CD4-positive, alpha-beta T cell (primary cell): ENCODE measurements at regions not wholly inside any gene's neighbourhood (a gene's known extent, or its start where the extent isn't known, plus 50 kb on each side); places are given as distances from the start of the nearest gene placed in this dataset.

Experiments
- ATAC-seq: fragments of 200-7000 bp; cut with Tn5 transposase; one replicate; pipeline ENCODE4 v1.10.0; 2022; ENCODE audit warnings: mild to moderate bottlenecking; ENCODE audit not compliant: poor library complexity
- CTCF ChIA-PET: fragments of 350-600 bp; sonication (Branson Sonifier 250); formaldehyde crosslinking; loops from one replicate; lab custom pipeline; 2021; ENCODE audit warnings: antibody characterized with exemption, inconsistent platforms; lab: Charles Lee
- POLR2A ChIA-PET: fragments of 350-600 bp; sonication (Branson Sonifier 250); formaldehyde crosslinking; loops from one replicate; lab custom pipeline; 2021; ENCODE audit warnings: antibody characterized with exemption, inconsistent platforms; lab: Charles Lee
- DNase-seq, 14 experiments: peaks; one replicate each; pipeline ENCODE4 v3.0.0-alpha.2; 2013 to 2020; ENCODE audit warnings: mixed read lengths in 2 of 14
- H3K27ac ChIP-seq, 2 donors: one replicate each; pipeline versions ENCODE4 v1.5.1 to v1.7.0; 2013; ENCODE audit warnings: low read length in 2 of 2, low read depth in 1 of 2, mild to moderate bottlenecking in 1 of 2
- H3K27me3 ChIP-seq, 2 experiments: 1 replicate in 1 of 2; 2 replicates in 1 of 2; pipeline versions ENCODE4 v1.6.1 to v1.7.0; 2013; ENCODE audit warnings: low read length in 2 of 2, control low read depth in 1 of 2, mild to moderate bottlenecking in 1 of 2, moderate library complexity in 1 of 2; ENCODE audit not compliant: insufficient read depth in 2 of 2, control insufficient read depth in 1 of 2
- H3K36me3 ChIP-seq: one replicate; pipeline ENCODE4 v1.6.1; 2013; ENCODE audit warnings: low read length, control low read depth; ENCODE audit not compliant: insufficient read depth
- H3K4me1 ChIP-seq: one replicate; pipeline ENCODE4 v1.6.1; 2013; ENCODE audit warnings: low read length, control low read depth; ENCODE audit not compliant: insufficient read depth
- H3K4me3 ChIP-seq: one replicate; pipeline ENCODE4 v1.5.1; 2013; ENCODE audit warnings: mild to moderate bottlenecking, low read length, moderate library complexity
- H3K9me3 ChIP-seq, 2 experiments: 1 replicate in 1 of 2; 2 replicates in 1 of 2; pipeline versions ENCODE4 v1.6.1 to v1.7.0; 2013; ENCODE audit warnings: low read length in 2 of 2, mild to moderate bottlenecking in 2 of 2, control low read depth in 1 of 2, moderate library complexity in 1 of 2; ENCODE audit not compliant: control insufficient read depth in 1 of 2, insufficient read depth in 1 of 2
- H3K27ac Mint-ChIP-seq: one replicate; pipeline ENCODE4 v1.8.0; 2020; ENCODE audit warnings: mixed read lengths
- H3K27me3 Mint-ChIP-seq: one replicate; pipeline ENCODE4 v1.8.0; 2021; ENCODE audit warnings: mixed read lengths
- H3K36me3 Mint-ChIP-seq: one replicate; pipeline ENCODE4 v1.8.0; 2021; ENCODE audit warnings: low read depth, mixed read lengths
- H3K4me1 Mint-ChIP-seq: one replicate; pipeline ENCODE4 v1.8.0; 2021; ENCODE audit warnings: low read depth, mixed read lengths
- H3K4me3 Mint-ChIP-seq: one replicate; pipeline ENCODE4 v1.8.0; 2020; ENCODE audit warnings: mild to moderate bottlenecking, mixed read lengths
- H3K9me3 Mint-ChIP-seq: one replicate; pipeline ENCODE4 v1.8.0; 2020; ENCODE audit warnings: mixed read lengths
- intact Hi-C, 2 experiments: fragments of 100-400 bp; cut with DNase I in 1 of 2; cut with micrococcal nuclease in 1 of 2; formaldehyde crosslinking; loops; one replicate each; pipeline versions ENCODE4 v1.15.1 to v1.9.0; 2023 to 2025; cut with DNase I, micrococcal nuclease
- TF ChIP-seq, protein P1 (sequence below): fragments of 200-600 bp; IDR thresholded peaks from one replicate; pipeline ENCODE4 v1.8.0; 2022; ENCODE audit warnings: antibody characterized with exemption, mild to moderate bottlenecking

DNA sequence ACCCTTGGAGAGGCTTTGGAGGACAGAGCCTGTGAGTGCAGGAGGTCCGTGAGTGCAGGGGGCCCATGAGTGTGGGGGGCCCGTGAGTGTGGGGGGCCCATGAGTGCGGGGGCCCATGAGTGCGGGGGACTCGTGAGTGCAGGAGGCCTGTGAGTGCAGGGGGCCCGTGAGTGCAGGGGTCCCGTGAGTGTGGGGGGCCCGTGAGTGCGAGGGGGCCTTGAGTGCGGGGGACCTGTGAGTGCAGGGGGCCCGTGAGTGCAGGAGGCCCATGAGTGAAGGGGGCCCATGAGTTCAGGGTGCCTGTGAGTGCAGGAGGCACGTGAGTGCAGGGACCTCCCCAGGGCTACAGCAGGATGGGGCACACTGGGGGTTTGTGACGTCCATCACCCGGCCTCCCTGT, 108.3 kb upstream of the TTC34 start:
- no peak for ATAC-seq
- Mint-ChIP-seq H3K36me3 (no peaks in the 10 kb centered on the region), H3K27ac (no peak overlapping the region), H3K4me3 (no peak overlapping the region), H3K27me3 (no peaks in the 10 kb centered on the region), H3K4me1 (no peaks in the 10 kb centered on the region), H3K9me3 (no peaks in the 10 kb centered on the region)
- Histone ChIP-seq H3K27me3 (no peaks in the 10 kb centered on the region), H3K4me1 (no peaks in the 10 kb centered on the region), H3K36me3 (no peaks in the 10 kb centered on the region), H3K27ac (no peak overlapping the region), H3K4me3 (no peak overlapping the region), H3K9me3 (no peaks in the 10 kb centered on the region)
- ChIA-PET POLR2A (no interaction called here), CTCF (no interaction called here)
- TF ChIP-seq, protein P1, sequence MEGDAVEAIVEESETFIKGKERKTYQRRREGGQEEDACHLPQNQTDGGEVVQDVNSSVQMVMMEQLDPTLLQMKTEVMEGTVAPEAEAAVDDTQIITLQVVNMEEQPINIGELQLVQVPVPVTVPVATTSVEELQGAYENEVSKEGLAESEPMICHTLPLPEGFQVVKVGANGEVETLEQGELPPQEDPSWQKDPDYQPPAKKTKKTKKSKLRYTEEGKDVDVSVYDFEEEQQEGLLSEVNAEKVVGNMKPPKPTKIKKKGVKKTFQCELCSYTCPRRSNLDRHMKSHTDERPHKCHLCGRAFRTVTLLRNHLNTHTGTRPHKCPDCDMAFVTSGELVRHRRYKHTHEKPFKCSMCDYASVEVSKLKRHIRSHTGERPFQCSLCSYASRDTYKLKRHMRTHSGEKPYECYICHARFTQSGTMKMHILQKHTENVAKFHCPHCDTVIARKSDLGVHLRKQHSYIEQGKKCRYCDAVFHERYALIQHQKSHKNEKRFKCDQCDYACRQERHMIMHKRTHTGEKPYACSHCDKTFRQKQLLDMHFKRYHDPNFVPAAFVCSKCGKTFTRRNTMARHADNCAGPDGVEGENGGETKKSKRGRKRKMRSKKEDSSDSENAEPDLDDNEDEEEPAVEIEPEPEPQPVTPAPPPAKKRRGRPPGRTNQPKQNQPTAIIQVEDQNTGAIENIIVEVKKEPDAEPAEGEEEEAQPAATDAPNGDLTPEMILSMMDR: no peak
- intact Hi-C loops: no loop called here
- no peak for DNase-seq

DNA sequence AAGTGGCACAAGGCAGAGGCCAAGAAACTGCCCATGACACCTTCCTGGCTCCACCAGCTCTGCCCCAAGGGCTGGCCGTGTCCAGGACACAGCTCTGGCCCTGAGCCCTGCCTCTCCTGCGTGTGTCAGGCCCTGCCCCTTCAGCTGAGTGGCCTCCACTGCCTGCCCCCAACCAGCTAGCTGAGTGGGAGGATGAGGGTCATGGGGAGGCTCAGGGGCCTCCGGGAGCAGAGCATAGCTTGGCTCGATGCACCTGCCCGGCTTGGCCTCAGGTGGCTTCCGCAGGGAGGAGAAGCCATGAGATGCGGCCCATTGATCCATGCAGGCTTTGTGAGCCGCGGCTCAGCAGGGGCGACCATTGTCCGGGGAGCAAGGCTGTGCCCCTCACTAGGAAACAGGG, 108.7 kb upstream of the TTC34 start:
- Histone ChIP-seq H3K4me1 (no peaks in the 10 kb centered on the region), H3K4me3 (no peak overlapping the region), H3K27ac (no peak overlapping the region), H3K9me3 (peaks cover 0 to 2% of the 10 kb centered on the region in 2 experiments), H3K27me3 (no peaks in the 10 kb centered on the region), H3K36me3 (no peaks in the 10 kb centered on the region)
- no peaks in the 10 kb centered on the region for H3K9me3 Mint-ChIP-seq
- H3K4me1 Mint-ChIP-seq: no peaks in the 10 kb centered on the region
- CTCF ChIA-PET: no interaction called here
- no peak overlapping the region for H3K4me3 Mint-ChIP-seq
- POLR2A ChIA-PET: no interaction called here
- intact Hi-C loops: no loop called here
- no peaks in the 10 kb centered on the region for H3K36me3 Mint-ChIP-seq
- no peak for DNase-seq
- TF ChIP-seq, protein P1: no peak
- H3K27ac Mint-ChIP-seq: no peak overlapping the region
- no peak for ATAC-seq
- H3K27me3 Mint-ChIP-seq: no peaks in the 10 kb centered on the region

DNA sequence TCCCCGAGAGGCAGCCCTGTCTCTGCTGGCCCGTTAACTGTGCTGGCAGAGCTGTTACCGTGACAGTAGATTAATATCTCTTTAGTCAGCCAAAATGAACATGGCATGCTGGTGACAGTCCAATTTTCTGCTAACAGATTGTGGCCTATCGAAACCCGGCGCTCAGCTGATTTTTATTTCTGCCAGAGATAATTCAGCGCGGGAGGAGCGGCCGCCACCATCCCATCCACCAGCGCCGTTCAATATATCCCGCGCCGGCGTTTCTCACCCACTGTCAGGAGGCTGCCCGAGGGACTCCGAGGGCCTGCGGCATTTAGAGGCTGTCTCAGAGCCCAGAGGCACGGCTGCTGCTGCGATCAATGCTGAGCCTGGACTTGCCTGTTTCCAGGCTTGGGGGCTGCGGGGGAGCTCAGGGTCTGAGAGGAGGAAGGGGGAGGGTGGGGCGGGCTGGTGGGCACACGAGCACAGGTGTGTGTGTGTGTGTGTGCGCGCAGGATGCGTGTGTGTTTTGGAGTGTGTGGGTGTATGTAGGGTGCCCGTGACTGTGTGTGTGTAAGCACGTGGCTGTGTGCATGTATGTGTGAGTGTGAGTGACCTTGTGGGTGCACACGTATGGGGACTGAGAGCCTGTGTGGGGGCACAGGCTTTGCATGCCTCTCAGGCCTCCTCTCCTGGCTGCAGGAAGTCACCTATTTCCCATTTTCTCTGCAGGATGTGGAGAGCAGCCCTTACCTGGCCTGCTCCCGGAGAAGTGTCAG, 109.7 kb upstream of the ACTRT2 start:
- Histone ChIP-seq H3K36me3 (no peaks in the 10 kb centered on the region), H3K27me3 (no peaks in the 10 kb centered on the region), H3K27ac (no peak overlapping the region), H3K4me1 (no peaks in the 10 kb centered on the region), H3K9me3 (peaks cover 0 to 7% of the 10 kb centered on the region in 2 experiments), H3K4me3 (no peak overlapping the region)
- intact Hi-C loops: no loop called here
- no peaks in the 10 kb centered on the region for H3K9me3 Mint-ChIP-seq
- TF ChIP-seq, protein P1: no peak
- no peak for DNase-seq
- no peaks in the 10 kb centered on the region for H3K4me1 Mint-ChIP-seq
- no peak for ATAC-seq
- no peaks in the 10 kb centered on the region for H3K36me3 Mint-ChIP-seq
- CTCF ChIA-PET: no interaction called here
- H3K27me3 Mint-ChIP-seq: no peaks in the 10 kb centered on the region
- no peak overlapping the region for H3K27ac Mint-ChIP-seq
- POLR2A ChIA-PET: no interaction called here
- H3K4me3 Mint-ChIP-seq: no peak overlapping the region
